Activated CD8-positive, alpha-beta T cell treated with anti-CD3 and anti-CD28 coated beads for 36 hours (primary cell): ENCODE measurements at regions not wholly inside any gene's neighbourhood (a gene's known extent, or its start where the extent isn't known, plus 50 kb on each side); places are given as distances from the start of the nearest gene placed in this dataset.

ENCODE experiments used
- ATAC-seq: fragments of 200-7000 bp; cut with Tn5 transposase; one replicate; pipeline ENCODE4 v1.10.0; 2021; ENCODE audit warnings: mild to moderate bottlenecking, moderate library complexity
- CTCF ChIA-PET: fragments of 350-600 bp; sonication (Branson Sonifier 250); formaldehyde crosslinking; loops from one replicate; lab custom pipeline; 2021; ENCODE audit warnings: antibody characterized with exemption; lab: Charles Lee
- POLR2A ChIA-PET: fragments of 350-600 bp; sonication (Branson Sonifier 250); formaldehyde crosslinking; loops from one replicate; lab custom pipeline; 2021; ENCODE audit warnings: antibody characterized with exemption; lab: Charles Lee
- DNase-seq: peaks from one replicate; pipeline ENCODE4 v3.0.0-alpha.2; 2020
- H3K27ac Mint-ChIP-seq: one replicate; pipeline ENCODE4 v1.8.0; 2021; ENCODE audit warnings: mild to moderate bottlenecking, mixed read lengths
- H3K27me3 Mint-ChIP-seq: one replicate; pipeline ENCODE4 v1.8.0; 2021; ENCODE audit warnings: mixed read lengths
- H3K36me3 Mint-ChIP-seq: one replicate; pipeline ENCODE4 v1.8.0; 2021; ENCODE audit warnings: low read depth, mixed read lengths
- H3K4me1 Mint-ChIP-seq: one replicate; pipeline ENCODE4 v1.8.0; 2021; ENCODE audit warnings: low read depth, mixed read lengths
- H3K4me3 Mint-ChIP-seq: one replicate; pipeline ENCODE4 v1.8.0; 2021; ENCODE audit warnings: mild to moderate bottlenecking, moderate library complexity, mixed read lengths
- H3K9me3 Mint-ChIP-seq: one replicate; pipeline ENCODE4 v1.8.0; 2021; ENCODE audit warnings: mixed read lengths
- CTCF ChIP-seq: fragments of 200-600 bp; IDR thresholded peaks from one replicate; pipeline ENCODE4 v1.8.0; 2022; ENCODE audit warnings: antibody characterized with exemption, mild to moderate bottlenecking
- intact Hi-C: fragments of 100-400 bp; cut with micrococcal nuclease; formaldehyde crosslinking; loops from one replicate; pipeline ENCODE4 v1.10.0; 2022

GRCh38 chr5:98050583-98050982, 722.9 kb upstream of the RGMB start:
- ChIA-PET POLR2A (no interaction called here), CTCF (no interaction called here)
- DNase-seq (no peak), ATAC-seq (no peak)
- no peak for TF ChIP-seq CTCF
- no peak overlapping the region for H3K4me3 Mint-ChIP-seq
- H3K27ac Mint-ChIP-seq, result no peak overlapping the region
- intact Hi-C loops, result no loop called here
- no peaks in the 10 kb centered on the region for H3K4me1 Mint-ChIP-seq
- H3K36me3 Mint-ChIP-seq, result no peaks in the 10 kb centered on the region
- no peaks in the 10 kb centered on the region for H3K9me3 Mint-ChIP-seq
- H3K27me3 Mint-ChIP-seq, result no peaks in the 10 kb centered on the region

- intact Hi-C loops, result no loop called here
- ChIA-PET CTCF (no interaction called here), POLR2A (no interaction called here)
- H3K4me1 Mint-ChIP-seq, result no peaks in the 10 kb centered on the region
- no peak for TF ChIP-seq CTCF
- H3K9me3 Mint-ChIP-seq, result no peaks in the 10 kb centered on the region
- no peak overlapping the region for H3K4me3 Mint-ChIP-seq
- H3K27ac Mint-ChIP-seq, result no peak overlapping the region
- H3K27me3 Mint-ChIP-seq, result no peaks in the 10 kb centered on the region
- DNase-seq (no peak), ATAC-seq (no peak)
- H3K36me3 Mint-ChIP-seq, result no peaks in the 10 kb centered on the region
These were observed 720.3 kb upstream of the RGMB start for GRCh38 chr5:98053170-98053569.

- no peaks in the 10 kb centered on the region for H3K9me3 Mint-ChIP-seq
- DNase-seq, result no peak
- no peak overlapping the region for H3K27ac Mint-ChIP-seq
- H3K4me3 Mint-ChIP-seq, result no peak overlapping the region
- H3K36me3 Mint-ChIP-seq, result no peaks in the 10 kb centered on the region
- ATAC-seq, result no peak
- TF ChIP-seq CTCF, result no peak
- CTCF ChIA-PET, result no interaction called here
- no peaks in the 10 kb centered on the region for H3K27me3 Mint-ChIP-seq
- intact Hi-C loops, result no loop called here
- POLR2A ChIA-PET, result no interaction called here
- no peaks in the 10 kb centered on the region for H3K4me1 Mint-ChIP-seq
These were observed 713.3 kb upstream of the RGMB start for GRCh38 chr5:98060148-98060547.

- ChIA-PET POLR2A (no interaction called here), CTCF (no interaction called here)
- Mint-ChIP-seq H3K36me3 (no peaks in the 10 kb centered on the region), H3K27me3 (no peaks in the 10 kb centered on the region), H3K4me1 (no peaks in the 10 kb centered on the region), H3K27ac (no peak overlapping the region), H3K4me3 (no peak overlapping the region), H3K9me3 (no peaks in the 10 kb centered on the region)
- TF ChIP-seq CTCF, result no peak
- DNase-seq, result no peak
- intact Hi-C loops, result no loop called here
- ATAC-seq, result no peak
These were observed 709.3 kb upstream of the RGMB start for GRCh38 chr5:98064118-98064685.

GRCh38 chr5:98065261-98065909, 708.1 kb upstream of the RGMB start:
- CTCF ChIA-PET, result no interaction called here
- Mint-ChIP-seq H3K27me3 (no peaks in the 10 kb centered on the region), H3K4me1 (peaks cover 6% of the 10 kb centered on the region), H3K36me3 (no peaks in the 10 kb centered on the region), H3K27ac (no peak overlapping the region), H3K9me3 (no peaks in the 10 kb centered on the region), H3K4me3 (no peak overlapping the region)
- POLR2A ChIA-PET, result no interaction called here
- ATAC-seq (no peak), DNase-seq (no peak)
- no peak for TF ChIP-seq CTCF
- intact Hi-C loops, result no loop called here
